HG02759 (cell line): ENCODE measurements at regions not wholly inside any gene's neighbourhood (a gene's known extent, or its start where the extent isn't known, plus 50 kb on each side); places are given as distances from the start of the nearest gene placed in this dataset.
"Not testable (repeated sequence)": the region's sequence is repeated elsewhere in the genome, so short reads cannot be mapped to it uniquely, and the experiment has no call there.

ENCODE experiments used
- ATAC-seq: cut with Tn5 transposase; IDR thresholded peaks from one replicate; pipeline ENCODE4 v1.9.1; 2021; ENCODE audit warnings: mild to moderate bottlenecking, moderate library complexity; ENCODE audit not compliant: unreplicated experiment

GRCh38 chr6:119444642-119445557 is 95.3 kb upstream of the MAN1A1 start:
- peak; percentile 63 for ATAC-seq

- ATAC-seq, result peak; percentile 21
Observed at GRCh38 chr6:119443993-119444641, 94.6 kb upstream of the MAN1A1 start.

GRCh38 chr6:119442776-119443184 is 93.2 kb upstream of the MAN1A1 start:
- ATAC-seq, result peak; percentile 40

GRCh38 chr6:119440953-119441352 is 91.4 kb upstream of the MAN1A1 start:
- no peak for ATAC-seq

GRCh38 chr6:119436583-119436982 is 87.0 kb upstream of the MAN1A1 start:
- no peak for ATAC-seq

- no peak for ATAC-seq
Observed at GRCh38 chr6:119431799-119432198, 82.2 kb upstream of the MAN1A1 start.

GRCh38 chr6:119430805-119431204 is 81.2 kb upstream of the MAN1A1 start:
- no peak for ATAC-seq

- ATAC-seq, result no peak
Observed at GRCh38 chr6:119428633-119429032, 79.1 kb upstream of the MAN1A1 start.

GRCh38 chr6:119426619-119427018 is 77.1 kb upstream of the MAN1A1 start:
- ATAC-seq, result no peak

GRCh38 chr6:119423996-119424395 is 74.4 kb upstream of the MAN1A1 start:
- no peak for ATAC-seq

- not testable (repeated sequence) for ATAC-seq
Observed at GRCh38 chr6:119418084-119418483, 68.5 kb upstream of the MAN1A1 start.

GRCh38 chr6:119407156-119407555 is 57.6 kb upstream of the MAN1A1 start:
- ATAC-seq, result no peak

- ATAC-seq, result not testable (repeated sequence)
Observed at GRCh38 chr6:119405114-119405513, 55.6 kb upstream of the MAN1A1 start.
